ENCODE measurements at regions not wholly inside any gene's neighbourhood (a gene's known extent, or its start where the extent isn't known, plus 50 kb on each side); places are given as distances from the start of the nearest gene placed in this dataset.

GRCh38 chr6:97939440-97940168, 656.6 kb upstream of the MMS22L start:
- TF ChIP-seq RARB (CRISPR knock-in tag; IDR thresholded peaks at IDR 0.05) (no peak), ZNF70 (CRISPR knock-in tag; IDR thresholded peaks at IDR 0.05) (no peak), SNAI2 (CRISPR knock-in tag; IDR thresholded peaks at IDR 0.05) (no peak), ZNF8 (CRISPR knock-in tag; IDR thresholded peaks at IDR 0.05) (no peak), ISL1 (CRISPR knock-in tag; IDR thresholded peaks at IDR 0.05) (no peak), ZFP3 (CRISPR knock-in tag; IDR thresholded peaks at IDR 0.05) (no peak), OSR1 (CRISPR knock-in tag; IDR thresholded peaks at IDR 0.05) (no peak), ZNF565 (CRISPR knock-in tag; conservative IDR thresholded peaks at IDR 0.05; ENCODE audit: low read depth) (no peak), CSDC2 (CRISPR knock-in tag; IDR thresholded peaks at IDR 0.05) (no peak), POU6F1 (CRISPR knock-in tag; IDR thresholded peaks at IDR 0.05; ENCODE audit: borderline replicate concordance, low read depth) (no peak), ARNTL (CRISPR knock-in tag; IDR thresholded peaks at IDR 0.05; ENCODE audit: borderline replicate concordance, low read depth) (no peak)
- ATAC-seq: no peak

DNA sequence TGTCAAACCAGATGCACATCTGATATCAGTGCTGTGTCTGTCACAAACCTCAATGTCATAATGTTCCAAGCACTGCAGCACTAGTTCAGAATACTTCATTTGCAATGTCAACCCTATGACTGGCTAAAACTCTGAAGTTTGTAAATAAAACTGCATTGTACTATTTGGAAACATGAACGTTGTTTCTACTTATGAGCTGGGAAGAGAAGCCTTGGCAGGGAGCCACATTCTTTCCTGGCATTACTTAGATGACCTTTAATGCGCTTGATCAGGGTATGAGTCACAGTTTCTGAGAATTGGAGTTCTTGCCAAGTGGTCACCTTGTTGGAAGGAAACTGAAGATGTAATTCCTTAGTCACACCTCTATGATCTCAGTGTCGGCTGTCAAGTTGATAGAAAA, 664.8 kb upstream of the MMS22L start:
- peak; percentile 86 for ATAC-seq
- 0 out of 2 replicates have a peak, but pooled peaks have one; percentile 52 for TF ChIP-seq TOX (CRISPR knock-in tag; IDR thresholded peaks at IDR 0.05; ENCODE audit: borderline replicate concordance)
- TF ChIP-seq CREB5 (CRISPR knock-in tag; IDR thresholded peaks at IDR 0.05; ENCODE audit: low read depth): no peak
- TF ChIP-seq ESRRG (CRISPR knock-in tag; IDR thresholded peaks at IDR 0.05): no peak
- peak; percentile 80 for TF ChIP-seq ISL1 (CRISPR knock-in tag; IDR thresholded peaks at IDR 0.05)

DNA sequence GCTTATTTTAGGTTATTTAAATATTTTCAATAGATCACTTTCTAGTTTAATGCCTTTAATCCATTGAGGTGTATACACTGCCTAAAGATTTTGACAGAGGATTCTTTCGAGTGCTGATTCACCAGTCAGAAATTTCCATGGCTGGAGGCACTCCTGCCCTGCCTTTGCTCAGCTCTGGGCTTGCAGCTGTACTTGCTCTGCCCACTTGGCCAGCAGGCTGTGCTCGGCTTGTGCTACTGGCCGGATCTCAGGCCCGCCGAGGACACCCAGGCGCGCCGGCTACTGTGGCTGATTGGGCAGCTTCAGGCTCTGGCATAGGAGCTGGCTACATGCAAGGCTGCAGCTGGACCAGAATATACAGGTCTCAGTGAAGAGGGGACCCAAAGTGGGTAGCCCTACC, 675.1 kb upstream of the MMS22L start:
- TF ChIP-seq, protein P1, sequence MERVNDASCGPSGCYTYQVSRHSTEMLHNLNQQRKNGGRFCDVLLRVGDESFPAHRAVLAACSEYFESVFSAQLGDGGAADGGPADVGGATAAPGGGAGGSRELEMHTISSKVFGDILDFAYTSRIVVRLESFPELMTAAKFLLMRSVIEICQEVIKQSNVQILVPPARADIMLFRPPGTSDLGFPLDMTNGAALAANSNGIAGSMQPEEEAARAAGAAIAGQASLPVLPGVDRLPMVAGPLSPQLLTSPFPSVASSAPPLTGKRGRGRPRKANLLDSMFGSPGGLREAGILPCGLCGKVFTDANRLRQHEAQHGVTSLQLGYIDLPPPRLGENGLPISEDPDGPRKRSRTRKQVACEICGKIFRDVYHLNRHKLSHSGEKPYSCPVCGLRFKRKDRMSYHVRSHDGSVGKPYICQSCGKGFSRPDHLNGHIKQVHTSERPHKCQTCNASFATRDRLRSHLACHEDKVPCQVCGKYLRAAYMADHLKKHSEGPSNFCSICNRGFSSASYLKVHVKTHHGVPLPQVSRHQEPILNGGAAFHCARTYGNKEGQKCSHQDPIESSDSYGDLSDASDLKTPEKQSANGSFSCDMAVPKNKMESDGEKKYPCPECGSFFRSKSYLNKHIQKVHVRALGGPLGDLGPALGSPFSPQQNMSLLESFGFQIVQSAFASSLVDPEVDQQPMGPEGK (CRISPR knock-in tag; IDR thresholded peaks at IDR 0.05; ENCODE audit: borderline replicate concordance): no peak
- no peak for TF ChIP-seq PPARA (CRISPR knock-in tag; IDR thresholded peaks at IDR 0.05; ENCODE audit: borderline replicate concordance)
- TF ChIP-seq CREB5 (CRISPR knock-in tag; IDR thresholded peaks at IDR 0.05; ENCODE audit: low read depth): no peak
- TF ChIP-seq, protein P2, sequence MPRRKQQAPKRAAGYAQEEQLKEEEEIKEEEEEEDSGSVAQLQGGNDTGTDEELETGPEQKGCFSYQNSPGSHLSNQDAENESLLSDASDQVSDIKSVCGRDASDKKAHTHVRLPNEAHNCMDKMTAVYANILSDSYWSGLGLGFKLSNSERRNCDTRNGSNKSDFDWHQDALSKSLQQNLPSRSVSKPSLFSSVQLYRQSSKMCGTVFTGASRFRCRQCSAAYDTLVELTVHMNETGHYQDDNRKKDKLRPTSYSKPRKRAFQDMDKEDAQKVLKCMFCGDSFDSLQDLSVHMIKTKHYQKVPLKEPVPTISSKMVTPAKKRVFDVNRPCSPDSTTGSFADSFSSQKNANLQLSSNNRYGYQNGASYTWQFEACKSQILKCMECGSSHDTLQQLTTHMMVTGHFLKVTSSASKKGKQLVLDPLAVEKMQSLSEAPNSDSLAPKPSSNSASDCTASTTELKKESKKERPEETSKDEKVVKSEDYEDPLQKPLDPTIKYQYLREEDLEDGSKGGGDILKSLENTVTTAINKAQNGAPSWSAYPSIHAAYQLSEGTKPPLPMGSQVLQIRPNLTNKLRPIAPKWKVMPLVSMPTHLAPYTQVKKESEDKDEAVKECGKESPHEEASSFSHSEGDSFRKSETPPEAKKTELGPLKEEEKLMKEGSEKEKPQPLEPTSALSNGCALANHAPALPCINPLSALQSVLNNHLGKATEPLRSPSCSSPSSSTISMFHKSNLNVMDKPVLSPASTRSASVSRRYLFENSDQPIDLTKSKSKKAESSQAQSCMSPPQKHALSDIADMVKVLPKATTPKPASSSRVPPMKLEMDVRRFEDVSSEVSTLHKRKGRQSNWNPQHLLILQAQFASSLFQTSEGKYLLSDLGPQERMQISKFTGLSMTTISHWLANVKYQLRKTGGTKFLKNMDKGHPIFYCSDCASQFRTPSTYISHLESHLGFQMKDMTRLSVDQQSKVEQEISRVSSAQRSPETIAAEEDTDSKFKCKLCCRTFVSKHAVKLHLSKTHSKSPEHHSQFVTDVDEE (CRISPR knock-in tag; IDR thresholded peaks at IDR 0.05): no peak
- TF ChIP-seq ZC3H10 (CRISPR knock-in tag; IDR thresholded peaks at IDR 0.05): no peak
- TF ChIP-seq TCF4 (CRISPR knock-in tag; IDR thresholded peaks at IDR 0.05; ENCODE audit: borderline replicate concordance): no peak
- TF ChIP-seq OSR1 (CRISPR knock-in tag; IDR thresholded peaks at IDR 0.05): no peak
- TF ChIP-seq RARB (CRISPR knock-in tag; IDR thresholded peaks at IDR 0.05): no peak
- no peak for TF ChIP-seq ZNF565 (CRISPR knock-in tag; conservative IDR thresholded peaks at IDR 0.05; ENCODE audit: low read depth)
- TF ChIP-seq ISL1 (CRISPR knock-in tag; IDR thresholded peaks at IDR 0.05): no peak
- no peak for TF ChIP-seq ZFP30 (CRISPR knock-in tag; IDR thresholded peaks at IDR 0.05)
- TF ChIP-seq SNAI2 (CRISPR knock-in tag; IDR thresholded peaks at IDR 0.05): no peak
- peak; percentile 91 for ATAC-seq

All from SK-N-SH treated with all-trans-retinoic acid at 6 μM for 48 hours (cell line).